HepG2 (cell line): ENCODE measurements at regions not wholly inside any gene's neighbourhood (a gene's known extent, or its start where the extent isn't known, plus 50 kb on each side); places are given as distances from the start of the nearest gene placed in this dataset.

Source experiments
- ATAC-seq: fragments of 200-7000 bp; cut with Tn5 transposase; 3 replicates; pipeline ENCODE4 v1.9.1; 2020; ENCODE audit warnings: mild to moderate bottlenecking, moderate library complexity
- BruUV-seq: library from RNA; stranded (reverse); fragments of 400-500 nt; replicated peaks from 2 replicates; lab custom pipeline; 2021; lab: Mats Ljungman, UMichigan
- CTCF ChIA-PET: fragments of 300-600 bp; formaldehyde crosslinking; extraction: SDS; loops from one replicate; lab custom pipeline; 2021; ENCODE audit warnings: low total read pairs, inconsistent platforms, low intra/inter-chr PET ratio; lab: Yijun Ruan, JAX
- POLR2A ChIA-PET: fragments of 350-600 bp; sonication (Branson Sonifier 250); formaldehyde crosslinking; loops from one replicate; lab custom pipeline; 2020; ENCODE audit warnings: antibody characterized with exemption, inconsistent platforms; lab: Yijun Ruan, JAX
- DNase-seq: peaks from one replicate; pipeline ENCODE4 v3.0.0-alpha.2; 2015; ENCODE audit warnings: low spot score
- FAIRE-seq: peaks from 3 replicates; lab custom pipeline; 2011; peaks lifted over from hg19 to GRCh38; lab: Jason Lieb, UNC
- H2AFZ ChIP-seq: one replicate; pipeline ENCODE4 v1.6.1; 2011; ENCODE audit warnings: low read length, inconsistent platforms
- H3K27ac ChIP-seq: fragments of 300-600 bp; 3 replicates; pipeline ENCODE4 v1.8.0; 2011; ENCODE audit warnings: mixed run types, mild to moderate bottlenecking, mixed read lengths, low read length, inconsistent platforms; ENCODE audit not compliant: insufficient read depth; ENCODE audit errors: extremely low read length
- H3K27me3 ChIP-seq, 2 experiments: fragments of 200-600 bp in 1 of 2; 2 replicates in 1 of 2; 3 replicates in 1 of 2; pipeline versions ENCODE4 v1.6.0 to v1.8.0; 2011; ENCODE audit warnings: low read length in 2 of 2, mild to moderate bottlenecking in 2 of 2, moderate library complexity in 2 of 2, inconsistent platforms in 1 of 2; ENCODE audit not compliant: insufficient read depth in 2 of 2, control insufficient read depth in 1 of 2
- H3K36me3 ChIP-seq, 2 experiments: fragments of 200-600 bp in 1 of 2; replicated peaks in 1 of 2; 2 replicates in 1 of 2; 3 replicates in 1 of 2; pipeline versions ENCODE4 v1.5.1 to v1.8.0; 2011; ENCODE audit warnings: low read length in 2 of 2, inconsistent platforms in 1 of 2; ENCODE audit not compliant: insufficient read depth in 2 of 2, control insufficient read depth in 1 of 2
- H3K4me1 ChIP-seq: 2 replicates; pipeline ENCODE4 v1.5.1; 2012; ENCODE audit warnings: low read length, inconsistent platforms; ENCODE audit not compliant: insufficient read depth
- H3K4me2 ChIP-seq: 2 replicates; pipeline ENCODE4 v1.6.0; 2011; ENCODE audit warnings: low read depth, low read length, inconsistent platforms
- H3K4me3 ChIP-seq, 3 experiments: fragments of 200-600 bp in 1 of 3; sonication (generic), shearing (Covaris generic) in 1 of 3; replicated peaks in 1 of 3; 2 replicates each; pipeline ENCODE4 v1.5.1; 2011 to 2016; ENCODE audit warnings: low read length in 3 of 3, inconsistent platforms in 2 of 3, low read depth in 2 of 3, mild to moderate bottlenecking in 2 of 3, control low read depth in 1 of 3, mixed read lengths in 1 of 3; ENCODE audit not compliant: insufficient read depth in 1 of 3
- H3K79me2 ChIP-seq: one replicate; pipeline ENCODE4 v1.6.1; 2011; ENCODE audit warnings: low read length, inconsistent platforms; ENCODE audit not compliant: insufficient read depth
- H3K9ac ChIP-seq: 2 replicates; pipeline ENCODE4 v1.6.0; 2011; ENCODE audit warnings: mild to moderate bottlenecking, low read depth, low read length, inconsistent platforms; ENCODE audit not compliant: insufficient read depth
- H3K9me3 ChIP-seq: 2 replicates; pipeline ENCODE4 v1.5.1; 2012; ENCODE audit warnings: mild to moderate bottlenecking, low read length
- H4K20me1 ChIP-seq: 2 replicates; pipeline ENCODE4 v1.6.0; 2011; ENCODE audit warnings: inconsistent platforms, mild to moderate bottlenecking, low read length, moderate library complexity; ENCODE audit not compliant: insufficient read depth
- AHDC1 ChIP-seq: sonication (generic); formaldehyde crosslinking; IDR thresholded peaks from 2 replicates; pipeline ENCODE4 v1.5.1; 2020; ENCODE audit warnings: mild to moderate bottlenecking, missing genetic modification reagents, borderline replicate concordance
- ARNTL ChIP-seq: sonication (generic); formaldehyde crosslinking; IDR thresholded peaks from 2 replicates; pipeline ENCODE4 v1.4.0; 2020; ENCODE audit warnings: mild to moderate bottlenecking, missing genetic modification reagents
- GATAD1 ChIP-seq: IDR thresholded peaks from 2 replicates; pipeline ENCODE4 v1.6.1; 2016; ENCODE audit warnings: missing genetic modification reagents, missing compliant biosample characterization
- HDAC1 ChIP-seq: sonication (generic); formaldehyde crosslinking; IDR thresholded peaks from 2 replicates; pipeline ENCODE4 v1.5.1; 2020; ENCODE audit warnings: mild to moderate bottlenecking, missing genetic modification reagents
- HNRNPK ChIP-seq: fragments of 200-400 bp; formaldehyde crosslinking; IDR thresholded peaks from 2 replicates; pipeline ENCODE4 v1.6.1; 2018; ENCODE audit warnings: low read length, low read depth, moderate library complexity, mild to moderate bottlenecking; ENCODE audit not compliant: poor library complexity, severe bottlenecking
- MED1 ChIP-seq: sonication (generic); formaldehyde crosslinking; IDR thresholded peaks from 2 replicates; pipeline ENCODE4 v1.4.0; 2020; ENCODE audit warnings: missing genetic modification reagents
- SALL1 ChIP-seq: sonication (generic); formaldehyde crosslinking; IDR thresholded peaks from 2 replicates; pipeline ENCODE4 v1.8.0; 2022; ENCODE audit warnings: mild to moderate bottlenecking, missing genetic modification reagents
- SKI ChIP-seq: fragments of 450-650 bp; IDR thresholded peaks from one replicate; pipeline ENCODE4 v1.6.1; 2018; ENCODE audit warnings: mild to moderate bottlenecking; ENCODE audit not compliant: partially characterized antibody
- ZBTB7A ChIP-seq: sonication (generic); formaldehyde crosslinking; IDR thresholded peaks from 2 replicates; pipeline ENCODE4 v1.8.0; 2022; ENCODE audit warnings: mild to moderate bottlenecking, missing genetic modification reagents
- ZNF260 ChIP-seq: sonication (generic); formaldehyde crosslinking; IDR thresholded peaks from 2 replicates; pipeline ENCODE4 v1.4.0; 2020; ENCODE audit warnings: missing genetic modification reagents, low read depth, mild to moderate bottlenecking, borderline replicate concordance
- ZNF446 ChIP-seq: sonication (generic); formaldehyde crosslinking; IDR thresholded peaks from 2 replicates; pipeline ENCODE4 v1.5.0; 2020; ENCODE audit warnings: mild to moderate bottlenecking, missing genetic modification reagents
- WGBS: methylation state at CpG from one replicate; pipeline ENCODE4 v1.1.6; 2017; ENCODE audit warnings: low lambda C conversion rate; 5-methylcytosine and 5-hydroxymethylcytosine counted together
- in situ Hi-C: cut with HindIII; loops from 2 replicates; pipeline ENCODE4 v1.10.0; 2017; ENCODE audit warnings: low pct_unique_long_range_greater_than_20kb; ENCODE audit not compliant: extremely low pct_ligation_motif_present
- intact Hi-C: fragments of 100-400 bp; cut with micrococcal nuclease; formaldehyde crosslinking; loops from one replicate; pipeline ENCODE4 v1.10.0; 2022; ENCODE audit not compliant: unreplicated experiment
- TF ChIP-seq, protein P1 (sequence below): IDR thresholded peaks from 2 replicates; pipeline ENCODE4 v1.6.1; 2016; ENCODE audit warnings: missing biosample characterization, missing genetic modification reagents, low read depth

GRCh38 chr12:97767347-97767746, 304.7 kb downstream of the RMST start:
- no TSS peak for BruUV-seq
- peaks cover 10% of the 10 kb centered on the region for H3K9me3 ChIP-seq
- no peak for ATAC-seq
- intact Hi-C loops (no loop called here), in situ Hi-C loops (no loop called here)
- no peaks in the 10 kb centered on the region for H3K36me3 ChIP-seq
- ChIA-PET CTCF (no interaction called here), POLR2A (no interaction called here)
- no peak overlapping the region for H2AFZ ChIP-seq
- no peak overlapping the region for H3K9ac ChIP-seq
- WGBS: 11% methylated on average over 2 of the region's 2 CpGs
- no peak overlapping the region for H3K27ac ChIP-seq
- no peak for TF ChIP-seq MED1
- TF ChIP-seq, protein P1, sequence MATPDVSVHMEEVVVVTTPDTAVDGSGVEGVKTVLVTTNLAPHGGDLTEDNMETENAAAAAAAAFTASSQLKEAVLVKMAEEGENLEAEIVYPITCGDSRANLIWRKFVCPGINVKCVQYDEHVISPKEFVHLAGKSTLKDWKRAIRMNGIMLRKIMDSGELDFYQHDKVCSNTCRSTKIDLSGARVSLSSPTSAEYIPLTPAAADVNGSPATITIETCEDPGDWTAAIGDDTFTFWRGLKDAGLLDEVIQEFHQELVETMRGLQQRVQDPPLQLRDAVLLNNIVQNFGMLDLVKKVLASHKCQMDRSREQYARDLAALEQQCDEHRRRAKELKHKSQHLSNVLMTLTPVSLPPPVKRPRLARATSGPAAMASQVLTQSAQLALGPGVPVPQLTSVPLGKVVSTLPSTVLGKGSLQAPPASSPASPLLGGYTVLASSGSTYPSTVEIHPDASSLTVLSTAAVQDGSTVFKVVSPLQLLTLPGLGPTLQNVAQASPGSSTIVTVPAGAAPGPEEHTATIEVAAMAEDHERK (CRISPR knock-in tag): no peak
- no peak for TF ChIP-seq HDAC1
- no peak for TF ChIP-seq ZNF260 (CRISPR knock-in tag)
- TF ChIP-seq ZNF446 (CRISPR knock-in tag): no peak
- no peak for TF ChIP-seq GATAD1 (CRISPR knock-in tag)
- H3K4me2 ChIP-seq: no peak overlapping the region
- 0 out of 2 replicates have a peak, but pooled peaks cover 6% of the 10 kb centered on the region for H3K4me1 ChIP-seq
- no peaks in the 10 kb centered on the region for H4K20me1 ChIP-seq
- H3K79me2 ChIP-seq: no peaks in the 10 kb centered on the region
- DNase-seq: no peak
- H3K4me3 ChIP-seq: no peak overlapping the region
- no peaks in the 10 kb centered on the region for H3K27me3 ChIP-seq
- FAIRE-seq: no peak

- Histone ChIP-seq H2AFZ (no peak overlapping the region), H3K27me3 (no peaks in the 10 kb centered on the region), H3K36me3 (no peaks in the 10 kb centered on the region), H4K20me1 (no peaks in the 10 kb centered on the region), H3K9ac (no peak overlapping the region), H3K27ac (no peak overlapping the region), H3K9me3 (0 out of 2 replicates have a peak, but pooled peaks cover 5% of the 10 kb centered on the region), H3K4me1 (no peaks in the 10 kb centered on the region), H3K4me3 (no peak overlapping the region), H3K4me2 (no peak overlapping the region), H3K79me2 (no peaks in the 10 kb centered on the region)
- 10% methylated on average over 3 of the region's 3 CpGs for whole genome bisulfite sequencing
- TF ChIP-seq SKI: no peak
- TF ChIP-seq ARNTL (CRISPR knock-in tag): no peak
- no peak for TF ChIP-seq SALL1
- TF ChIP-seq HNRNPK: no peak
- no peak for TF ChIP-seq AHDC1 (CRISPR knock-in tag)
- no peak for TF ChIP-seq ZBTB7A (CRISPR knock-in tag)
- POLR2A ChIA-PET: no interaction called here
- CTCF ChIA-PET: no interaction called here
- BruUV-seq: no TSS peak
- no peak for ATAC-seq
- in situ Hi-C loops: no loop called here
- no peak for DNase-seq
- intact Hi-C loops: no loop called here
- no peak for FAIRE-seq
Measured at GRCh38 chr12:97778111-97778510, 315.5 kb downstream of the RMST start.
